GM19238 (cell line): ENCODE measurements at regions not wholly inside any gene's neighbourhood (a gene's known extent, or its start where the extent isn't known, plus 50 kb on each side); places are given as distances from the start of the nearest gene placed in this dataset.

Source experiments
- DNase-seq: peaks from one replicate; pipeline ENCODE4 v3.0.0; 2011; ENCODE audit warnings: low spot score; ENCODE audit not compliant: insufficient read length

- no peak for DNase-seq
These were observed 526.0 kb downstream of the EPM2A start for GRCh38 chr6:145209272-145209671.

GRCh38 chr6:145212813-145213212 lies 522.5 kb downstream of the EPM2A start:
- no peak for DNase-seq

DNA sequence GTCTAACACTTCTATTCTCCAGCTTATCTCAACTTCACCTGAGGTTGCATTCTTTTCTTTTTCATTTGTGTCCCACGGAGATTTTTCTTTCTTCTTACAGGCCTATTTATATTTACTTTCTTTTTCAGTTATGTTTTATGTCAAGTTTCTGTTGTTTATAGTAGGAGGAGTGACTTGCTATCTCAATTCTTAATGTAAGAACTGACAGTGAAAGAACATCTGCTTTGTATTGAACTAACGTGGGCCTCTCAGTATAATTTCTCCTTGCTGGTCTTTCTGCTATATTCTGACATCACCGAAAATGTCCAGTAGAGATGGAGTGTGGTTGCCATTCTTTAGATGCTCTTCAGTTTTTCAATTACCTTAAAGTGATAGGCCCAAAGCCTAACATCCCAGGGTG lies 521.7 kb downstream of the EPM2A start:
- no peak for DNase-seq

DNA sequence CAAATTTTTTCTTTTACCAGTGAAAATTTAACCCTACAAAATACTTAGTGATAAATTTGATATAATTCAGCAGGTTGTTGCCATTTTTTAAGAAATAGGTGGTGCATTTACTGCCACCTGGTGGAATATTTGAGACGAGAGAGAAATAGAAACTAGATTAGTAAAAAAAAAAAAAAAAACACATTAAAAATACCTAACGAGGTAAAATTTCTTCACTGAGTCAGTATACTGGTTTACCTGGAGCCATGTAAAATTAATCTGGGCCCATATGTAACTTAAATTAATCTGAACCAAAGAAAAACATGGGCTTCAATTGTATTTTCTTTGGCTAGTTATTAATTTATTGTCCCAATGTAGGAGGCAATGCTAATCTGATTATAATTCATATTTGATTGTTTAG lies 520.8 kb downstream of the EPM2A start:
- DNase-seq: no peak

- DNase-seq: no peak
These were observed 510.9 kb downstream of the EPM2A start for GRCh38 chr6:145224450-145224849.

DNA sequence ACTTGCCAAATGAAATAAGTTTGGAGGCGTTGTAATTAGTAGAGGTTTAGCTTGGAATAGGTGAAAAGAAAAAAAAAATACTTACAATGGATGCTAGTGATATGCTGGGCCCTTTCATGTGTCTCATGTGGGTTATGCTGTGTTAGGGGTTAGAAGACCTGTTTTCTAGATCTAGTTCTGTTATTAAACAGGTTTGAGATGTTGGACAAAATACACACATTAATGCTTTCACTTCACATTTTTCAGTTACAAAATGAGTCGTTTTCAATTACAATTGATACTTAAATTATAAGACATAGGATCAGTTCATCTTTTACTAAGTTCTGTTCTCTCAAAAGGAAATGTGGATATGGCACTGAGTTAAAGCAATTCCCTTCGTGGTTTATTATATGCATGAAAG lies 509.8 kb downstream of the EPM2A start:
- no peak for DNase-seq

- no peak for DNase-seq
These were observed 507.7 kb downstream of the EPM2A start for GRCh38 chr6:145227593-145227992.

DNA sequence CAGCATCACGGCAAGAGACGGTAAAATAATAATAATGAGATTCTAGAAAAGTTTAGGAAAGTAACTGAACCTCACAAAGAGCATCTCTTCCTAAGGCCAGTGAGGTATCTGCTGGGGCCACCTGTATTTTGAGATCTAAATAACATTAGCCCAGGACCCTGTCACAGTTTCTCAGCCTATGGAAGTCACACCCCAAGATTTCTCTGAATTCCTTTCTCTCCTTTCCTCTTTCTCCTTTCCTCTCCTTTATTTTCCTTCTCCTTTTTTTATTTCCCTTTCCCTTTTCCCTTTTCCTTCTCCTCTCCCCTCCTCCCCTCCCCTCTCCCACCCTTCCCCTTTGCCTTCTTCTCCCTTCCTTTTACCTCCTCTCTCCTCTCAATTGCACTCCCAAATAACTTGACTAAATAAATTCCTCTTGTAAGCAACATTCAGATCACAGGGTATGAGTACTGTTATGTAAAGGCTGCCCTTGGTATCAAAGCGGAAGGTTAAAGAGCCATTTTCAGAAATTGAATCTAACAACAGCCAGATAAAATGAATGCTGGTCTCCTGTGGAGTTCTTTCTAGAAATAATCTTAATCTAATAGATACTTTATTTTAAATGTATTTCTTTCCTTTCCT lies 506.2 kb downstream of the EPM2A start:
- no peak for DNase-seq

GRCh38 chr6:145233955-145234354 lies 501.4 kb downstream of the EPM2A start:
- DNase-seq: no peak

- no peak for DNase-seq
These were observed 500.1 kb downstream of the EPM2A start for GRCh38 chr6:145235207-145235606.

DNA sequence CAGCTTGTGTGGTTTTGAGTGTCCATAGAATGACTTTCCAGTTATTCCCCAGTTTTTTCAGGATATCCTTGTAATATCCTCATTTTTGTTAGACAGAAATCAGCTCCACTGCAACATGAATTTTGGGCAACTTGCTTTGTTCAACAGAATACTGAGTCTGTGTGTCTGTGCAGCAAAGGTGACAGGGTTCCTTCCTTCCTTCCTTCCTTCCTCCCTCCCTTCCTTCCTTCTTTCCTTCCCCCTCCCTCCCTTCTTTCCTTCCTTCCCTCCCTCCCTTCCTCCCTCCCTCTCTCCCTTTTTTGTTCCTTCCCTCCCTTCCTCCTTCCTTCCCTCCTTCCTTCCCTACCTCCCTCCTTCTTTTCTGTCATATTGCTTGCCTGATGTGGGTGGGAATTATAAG lies 496.5 kb downstream of the EPM2A start:
- no peak for DNase-seq

- DNase-seq: no peak
These were observed 494.3 kb downstream of the EPM2A start for GRCh38 chr6:145241039-145241438.

- DNase-seq: no peak
These were observed 493.6 kb downstream of the EPM2A start for GRCh38 chr6:145241721-145242120.

- no peak for DNase-seq
These were observed 490.8 kb downstream of the EPM2A start for GRCh38 chr6:145244349-145245100.

DNA sequence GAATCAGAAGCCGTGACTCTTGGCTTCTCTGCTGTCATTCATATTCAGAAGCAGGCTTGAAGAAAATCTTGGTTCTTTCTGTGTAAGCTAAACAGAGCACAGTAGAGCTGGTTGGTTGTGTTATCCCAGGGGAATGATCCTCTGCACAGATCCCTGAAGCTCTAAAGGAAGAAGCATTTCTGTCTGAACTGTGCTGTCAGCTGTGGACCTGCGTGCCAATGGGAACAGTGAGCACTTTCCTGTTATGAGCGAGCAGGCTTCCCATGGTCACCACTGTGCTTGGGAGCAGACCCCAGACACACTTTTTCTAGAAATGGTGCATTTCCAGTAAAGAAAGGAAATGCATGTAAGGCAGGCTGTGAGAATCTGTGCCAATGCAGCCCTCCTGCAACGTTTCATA lies 490.2 kb downstream of the EPM2A start:
- no peak for DNase-seq

DNA sequence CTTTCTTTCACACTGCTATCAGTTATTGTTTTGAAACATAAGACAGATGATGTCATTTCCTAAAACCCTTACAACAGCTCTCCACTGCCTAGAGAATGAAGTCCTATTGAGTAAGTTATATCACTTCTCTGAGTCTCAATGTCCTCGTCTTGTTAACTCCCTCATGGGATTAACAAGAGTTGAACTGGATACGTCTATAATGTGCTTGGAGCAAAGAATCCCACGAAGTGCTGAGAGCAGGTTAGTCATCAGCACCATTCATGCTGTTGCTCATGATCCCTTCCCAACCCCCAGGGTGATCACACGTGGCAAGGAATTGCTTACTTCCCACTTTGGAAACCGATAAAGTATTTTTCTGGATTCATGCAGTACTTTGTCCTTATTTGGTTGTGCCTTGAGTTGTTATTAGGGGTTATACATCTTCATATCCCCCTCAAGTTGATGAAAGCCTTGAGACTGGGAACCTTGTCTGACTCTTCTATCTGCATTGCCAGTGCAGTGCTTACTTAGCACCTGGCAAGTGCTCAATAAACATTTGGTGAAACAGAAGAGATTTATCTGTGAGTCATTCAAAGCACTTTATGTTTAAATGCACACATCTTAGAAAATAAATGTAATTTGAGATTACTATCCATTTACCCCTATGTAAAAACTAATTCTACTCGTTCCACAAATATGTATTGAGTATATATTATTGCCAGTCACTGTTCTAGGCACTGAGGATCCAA lies 487.5 kb downstream of the EPM2A start:
- no peak for DNase-seq

DNA sequence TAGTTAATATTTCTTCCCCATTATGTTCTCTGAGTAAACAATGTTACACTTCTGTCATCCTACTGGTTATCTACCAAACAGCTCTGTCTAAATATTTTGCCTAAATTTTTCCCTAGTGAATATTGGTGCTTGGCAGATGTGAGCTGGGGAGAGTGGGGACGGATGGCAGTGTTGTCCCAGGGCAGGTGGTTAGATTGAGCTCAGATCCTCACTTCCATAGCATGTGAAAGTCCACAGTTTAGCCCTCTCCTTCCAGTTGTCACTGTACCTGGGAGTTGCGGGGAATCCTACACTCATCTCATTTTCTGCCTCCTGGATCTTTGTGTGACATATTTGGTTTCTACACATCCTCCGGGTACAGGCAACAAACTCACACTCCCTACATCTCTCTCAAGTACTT lies 484.9 kb downstream of the EPM2A start:
- DNase-seq: no peak

DNA sequence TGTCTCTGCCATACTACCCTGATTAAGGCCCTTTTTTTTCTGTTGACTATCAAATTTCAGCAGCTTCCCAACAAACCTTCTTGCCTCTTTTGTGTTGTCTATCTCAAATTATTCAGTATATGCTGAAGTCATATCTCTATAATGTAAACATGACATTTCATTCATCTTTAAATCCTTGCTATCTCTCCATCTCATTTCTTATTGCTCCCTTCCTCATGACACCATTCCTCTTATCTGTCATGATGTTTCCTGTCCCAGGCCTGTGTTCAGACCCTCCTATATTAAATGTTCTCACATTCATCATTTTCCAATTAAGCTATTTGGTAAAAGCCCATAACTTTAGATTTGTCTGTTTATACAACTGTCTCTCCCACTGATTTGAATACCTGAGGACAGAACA lies 482.6 kb downstream of the EPM2A start:
- no peak for DNase-seq

GRCh38 chr6:145254649-145255401 lies 480.5 kb downstream of the EPM2A start:
- DNase-seq: no peak

DNA sequence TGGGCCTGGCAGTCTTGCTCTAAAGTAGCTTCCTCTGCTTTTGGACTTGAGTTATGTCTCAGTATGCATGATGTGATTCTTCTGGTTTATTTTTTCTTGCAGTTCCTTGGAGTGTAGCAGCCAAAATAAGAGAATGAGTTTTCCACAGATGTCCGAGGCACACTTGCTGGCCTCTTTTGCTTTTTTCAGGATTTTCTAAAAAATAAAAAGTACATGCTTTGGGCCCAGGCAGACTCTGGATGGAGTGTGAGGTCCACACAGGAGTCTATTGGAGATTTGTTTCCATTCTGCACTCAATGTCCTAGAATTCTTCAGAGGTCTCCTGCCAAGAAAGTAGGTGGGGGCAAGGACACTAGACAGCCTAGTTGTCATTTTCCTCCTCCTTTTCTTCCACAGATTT lies 477.6 kb downstream of the EPM2A start:
- DNase-seq: no peak

- no peak for DNase-seq
These were observed 477.2 kb downstream of the EPM2A start for GRCh38 chr6:145258122-145258521.
